Stomach (tissue), 4 donors: ENCODE measurements at regions not wholly inside any gene's neighbourhood (a gene's known extent, or its start where the extent isn't known, plus 50 kb on each side); places are given as distances from the start of the nearest gene placed in this dataset.

Experiments used
- CTCF ChIP-seq, 7 experiments: fragments of 450-650 bp in 4 of 7; fragments of 200-600 bp in 3 of 7; sonication (generic) in 3 of 7; IDR thresholded peaks; one replicate each; pipeline ENCODE4 v1.5.1; 2016 to 2019; ENCODE audit warnings: antibody characterized with exemption in 7 of 7, control low read depth in 2 of 7, mild to moderate bottlenecking in 1 of 7
- POLR2A ChIP-seq, 4 donors: fragments of 450-650 bp; IDR thresholded peaks; one replicate each; pipeline ENCODE4 v1.6.1; 2016; ENCODE audit warnings: antibody characterized with exemption in 4 of 4, control low read depth in 2 of 4, mild to moderate bottlenecking in 1 of 4, moderate library complexity in 1 of 4

DNA sequence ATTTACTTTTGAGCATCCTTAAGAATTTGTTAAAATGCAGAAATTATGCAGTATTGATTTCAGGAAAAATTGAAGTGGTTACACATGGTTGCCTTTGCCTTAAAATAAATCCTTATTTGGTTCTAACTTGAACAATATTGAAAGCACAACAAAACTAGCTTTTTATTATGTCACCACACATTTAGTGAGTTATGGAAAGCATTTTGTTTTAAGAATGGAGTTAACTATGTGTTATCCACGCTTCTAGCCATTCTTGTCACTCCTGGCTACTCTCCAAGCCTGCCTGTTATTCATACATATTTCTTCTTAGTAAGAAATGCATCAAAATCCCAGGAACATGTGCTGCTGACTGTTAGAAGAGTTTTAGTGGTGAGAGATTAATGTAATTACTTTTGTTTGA, 73.9 kb downstream of the FAT4 start:
- TF ChIP-seq CTCF (IDR thresholded peaks at IDR 0.05) (no peak), POLR2A (IDR thresholded peaks at IDR 0.05) (no peak)
